ENCODE measurements at regions not wholly inside any gene's neighbourhood (a gene's known extent, or its start where the extent isn't known, plus 50 kb on each side); places are given as distances from the start of the nearest gene placed in this dataset.

DNA sequence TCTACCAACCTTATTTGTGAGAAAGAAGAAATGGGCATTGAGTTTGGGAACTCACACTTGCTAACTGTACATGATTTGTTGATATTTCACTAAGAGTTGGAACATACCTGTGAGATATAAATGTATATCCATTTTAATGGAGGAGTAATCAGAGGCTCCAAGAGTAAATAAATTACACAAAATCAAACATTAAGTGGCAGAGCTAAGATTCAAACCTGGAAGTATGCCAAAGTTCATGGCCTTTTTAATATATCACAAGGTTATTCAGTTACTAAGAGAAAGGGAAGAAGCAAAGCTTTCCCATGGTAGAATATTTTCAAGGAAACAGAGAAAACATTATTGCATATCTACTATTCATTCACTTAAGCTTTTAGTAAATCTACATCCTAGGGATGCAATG, 1641.1 kb downstream of the FAM181B start:
- FAIRE-seq: no peak

DNA sequence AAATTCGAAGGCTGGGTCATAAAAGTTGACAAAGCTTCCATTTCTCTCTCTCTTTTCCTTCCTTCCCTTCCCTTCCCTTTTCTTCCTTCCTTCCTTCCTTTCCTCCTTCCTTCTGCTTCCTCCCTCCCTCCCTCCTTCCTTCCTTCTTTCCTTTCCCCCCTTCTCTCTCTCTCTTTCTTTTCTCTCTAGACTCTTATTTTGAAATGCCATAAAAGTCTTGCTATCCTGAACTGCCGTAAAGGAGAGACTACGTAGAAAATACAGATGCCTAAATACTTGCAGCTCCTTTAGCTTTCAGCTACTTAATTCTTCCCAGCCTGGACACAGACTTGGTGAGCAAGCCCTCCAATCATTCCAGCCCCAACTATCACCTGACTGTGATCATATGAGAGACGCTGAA, 1644.4 kb downstream of the FAM181B start:
- no peak for FAIRE-seq

DNA sequence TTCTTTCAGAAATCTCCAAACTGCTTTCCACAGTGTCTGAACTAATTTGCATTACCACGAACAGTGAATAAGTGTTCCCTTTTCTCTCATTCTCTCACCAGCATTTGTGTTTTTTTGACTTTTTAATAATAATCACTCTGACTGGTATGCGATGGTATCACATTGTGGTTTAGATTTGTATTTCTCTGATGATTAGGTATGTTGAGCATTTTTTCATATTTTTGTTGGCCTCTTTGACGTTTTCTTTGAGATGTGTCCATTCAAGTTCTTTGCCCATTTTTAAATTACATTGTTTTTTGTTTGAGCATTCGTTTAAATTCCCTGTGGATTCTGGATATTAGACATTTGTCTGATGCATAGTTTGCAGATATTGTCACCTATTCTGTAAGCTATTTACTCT, 1639.6 kb upstream of the TENM4 start:
- FAIRE-seq: no peak

DNA sequence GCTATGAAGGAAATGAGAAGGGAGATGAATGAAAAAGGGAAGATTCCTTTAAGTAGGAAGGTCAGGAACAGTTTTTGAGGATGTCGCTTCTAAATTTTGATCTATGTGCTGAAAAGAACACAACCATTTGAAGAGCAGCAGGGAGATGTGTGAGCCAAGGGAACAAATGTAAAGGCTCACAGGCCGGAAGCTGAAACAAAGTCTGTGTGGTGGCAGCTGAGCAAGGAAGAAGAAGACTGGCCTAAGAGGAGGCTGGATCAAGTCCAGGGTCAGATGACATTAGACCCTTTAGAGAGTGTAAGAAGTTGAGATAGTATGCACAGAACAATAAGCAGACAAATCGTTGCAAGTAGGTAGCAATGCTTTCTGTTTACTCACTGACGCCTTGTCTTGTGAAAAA, 1631.4 kb upstream of the TENM4 start:
- no peak for FAIRE-seq

DNA sequence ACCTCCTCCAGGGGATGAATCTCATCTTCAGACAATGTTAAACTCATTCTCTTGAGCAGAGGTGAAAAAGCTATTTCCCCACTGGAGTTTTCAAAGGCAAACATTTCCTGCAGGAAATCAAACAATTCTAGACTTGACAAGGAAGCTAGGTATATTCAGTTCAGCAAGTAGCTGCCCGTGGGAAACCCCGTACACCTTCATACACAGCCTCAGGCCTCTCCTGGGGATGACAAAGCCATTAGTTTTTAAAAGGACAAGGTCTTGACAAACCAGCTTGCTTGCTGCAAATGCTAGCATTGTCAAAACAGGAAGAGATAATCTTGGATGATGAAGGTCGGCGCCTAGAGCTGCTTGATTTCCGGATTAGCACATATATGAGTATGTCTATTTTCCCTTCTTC, 1630.8 kb upstream of the TENM4 start:
- no peak for FAIRE-seq

DNA sequence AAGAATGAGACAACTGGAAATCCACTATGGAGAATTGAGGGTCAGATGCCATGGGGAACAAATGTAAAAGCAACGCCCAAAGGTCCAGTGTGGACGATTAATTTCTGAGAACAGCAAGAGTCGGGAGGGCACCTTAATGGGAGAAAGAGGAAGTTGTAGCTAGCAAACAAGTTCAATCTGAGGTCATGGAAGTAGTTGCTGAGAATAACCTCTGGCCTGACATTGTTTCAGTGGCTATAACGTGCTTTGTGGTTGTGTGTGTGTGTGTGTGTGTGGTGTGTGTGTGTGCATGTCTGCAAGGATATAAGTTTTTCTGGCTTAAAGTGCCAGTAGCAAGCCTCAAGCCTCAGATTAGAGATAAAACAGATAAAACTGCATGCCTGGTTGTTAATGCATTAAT, 1630.1 kb upstream of the TENM4 start:
- no peak for FAIRE-seq

DNA sequence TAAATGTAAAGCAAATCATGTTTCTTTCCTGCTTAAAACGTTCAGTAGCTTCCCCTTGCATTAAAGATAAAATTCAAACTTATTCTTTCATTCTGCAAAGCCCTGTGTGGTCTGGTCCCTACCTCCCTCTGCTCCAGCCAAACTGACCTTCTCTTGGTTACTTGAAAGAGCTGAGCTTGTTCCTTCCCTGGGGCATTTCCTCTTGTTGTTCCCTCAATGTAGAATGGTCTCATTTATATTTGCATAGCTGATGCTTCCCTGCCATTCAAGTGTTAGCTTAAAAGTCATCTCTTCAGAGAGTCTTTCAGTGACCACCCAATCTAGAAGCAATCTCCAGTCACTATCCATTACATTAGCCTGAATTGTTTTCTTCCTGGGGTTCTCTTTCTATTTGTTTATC, 1618.5 kb upstream of the TENM4 start:
- FAIRE-seq: no peak

DNA sequence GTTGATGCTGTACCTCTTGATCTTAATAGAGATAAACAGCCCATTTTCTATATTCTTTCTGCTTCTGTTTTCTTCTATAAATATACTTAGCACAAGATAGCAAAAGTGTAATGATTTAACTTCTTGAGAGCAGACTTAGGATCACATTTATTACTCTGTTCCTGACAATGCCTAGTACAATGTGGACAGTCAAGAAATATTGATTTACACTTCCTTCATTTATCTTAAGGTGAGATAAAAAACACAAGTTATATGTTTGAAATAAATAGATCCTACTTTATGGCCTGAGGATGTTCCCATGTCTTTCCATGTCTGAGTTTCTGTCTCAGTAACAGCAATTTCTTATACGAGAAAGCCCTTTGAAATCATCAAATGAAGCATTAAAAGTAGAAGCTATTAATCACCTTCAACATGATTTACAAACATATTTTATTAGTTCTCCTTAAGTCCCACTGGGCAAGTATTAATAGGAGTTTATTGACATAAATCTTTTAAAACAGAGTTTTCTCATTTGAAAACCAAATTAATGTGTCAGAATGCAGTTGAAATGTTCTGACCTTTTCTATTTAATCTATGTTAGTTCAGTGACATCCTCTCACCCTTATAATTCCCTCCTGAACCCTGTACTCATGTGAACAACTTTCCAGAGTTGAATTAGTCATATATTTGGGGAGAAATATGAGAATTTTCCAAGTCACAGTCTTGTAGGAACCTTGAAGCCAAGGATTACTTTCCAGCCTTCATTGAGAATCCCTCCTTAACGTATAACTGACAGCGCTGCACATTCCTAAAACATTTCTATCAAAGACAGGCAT, 1611.7 kb upstream of the TENM4 start:
- no peak for FAIRE-seq

DNA sequence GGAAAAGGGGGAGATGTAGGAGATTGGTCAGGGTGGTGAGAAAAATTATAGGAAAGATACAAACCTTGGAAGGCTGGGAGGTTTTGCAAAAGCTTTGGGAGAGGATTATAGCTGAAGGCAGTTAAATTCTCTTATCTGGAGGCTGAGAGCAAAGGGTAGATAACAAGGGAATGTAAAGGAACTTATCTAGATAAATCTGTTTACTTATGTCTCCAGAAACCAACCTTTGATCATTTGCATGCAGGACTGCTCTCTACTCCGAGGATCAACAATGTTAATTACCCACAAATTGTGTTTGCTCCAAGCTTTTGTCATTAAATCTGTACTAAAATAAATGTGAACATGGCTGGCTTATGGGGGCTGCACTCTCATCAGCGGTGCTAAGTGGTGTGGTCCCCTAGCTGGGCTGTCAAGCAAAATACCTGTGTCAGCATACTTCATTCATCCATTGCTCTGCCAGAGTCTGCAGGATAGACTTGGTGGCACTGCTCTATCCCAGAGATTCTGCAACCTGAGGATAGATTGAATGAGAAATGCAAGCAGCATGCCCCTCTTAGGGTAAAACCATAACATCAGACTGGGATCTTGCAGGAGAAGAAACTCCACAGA, 1599.2 kb upstream of the TENM4 start:
- FAIRE-seq: no peak

DNA sequence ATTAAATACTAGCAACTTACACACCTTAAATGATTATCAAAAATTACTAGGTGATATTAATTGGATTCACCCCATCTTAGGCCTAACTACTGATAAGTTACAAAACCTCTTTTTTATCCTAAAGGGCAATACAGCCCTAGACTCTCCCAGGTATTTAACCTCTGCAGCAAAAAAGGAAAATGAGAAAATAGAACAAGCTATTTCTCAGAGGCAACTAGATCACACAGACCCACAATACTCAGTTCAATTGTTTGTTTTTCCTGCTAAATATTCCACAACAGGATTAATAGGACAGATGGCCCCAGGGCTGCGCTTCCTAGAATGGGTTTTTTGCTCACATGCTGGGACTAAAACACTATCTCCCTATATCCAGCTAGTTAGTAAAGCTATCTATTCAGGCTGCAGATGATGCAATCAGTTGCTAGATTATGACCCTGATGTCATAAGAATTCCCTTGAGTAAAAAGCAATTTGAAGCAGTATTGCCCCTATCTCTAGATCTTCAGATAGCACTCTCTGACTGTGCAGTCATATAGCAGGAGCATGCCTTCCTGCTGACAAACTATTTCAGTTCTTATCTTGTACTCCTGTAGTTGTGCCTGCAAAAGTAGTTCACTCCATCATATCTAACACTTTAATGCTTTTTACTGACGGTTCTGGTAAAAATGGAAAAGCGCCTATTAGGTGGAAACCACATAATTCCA, 1595.5 kb upstream of the TENM4 start:
- no peak for FAIRE-seq

DNA sequence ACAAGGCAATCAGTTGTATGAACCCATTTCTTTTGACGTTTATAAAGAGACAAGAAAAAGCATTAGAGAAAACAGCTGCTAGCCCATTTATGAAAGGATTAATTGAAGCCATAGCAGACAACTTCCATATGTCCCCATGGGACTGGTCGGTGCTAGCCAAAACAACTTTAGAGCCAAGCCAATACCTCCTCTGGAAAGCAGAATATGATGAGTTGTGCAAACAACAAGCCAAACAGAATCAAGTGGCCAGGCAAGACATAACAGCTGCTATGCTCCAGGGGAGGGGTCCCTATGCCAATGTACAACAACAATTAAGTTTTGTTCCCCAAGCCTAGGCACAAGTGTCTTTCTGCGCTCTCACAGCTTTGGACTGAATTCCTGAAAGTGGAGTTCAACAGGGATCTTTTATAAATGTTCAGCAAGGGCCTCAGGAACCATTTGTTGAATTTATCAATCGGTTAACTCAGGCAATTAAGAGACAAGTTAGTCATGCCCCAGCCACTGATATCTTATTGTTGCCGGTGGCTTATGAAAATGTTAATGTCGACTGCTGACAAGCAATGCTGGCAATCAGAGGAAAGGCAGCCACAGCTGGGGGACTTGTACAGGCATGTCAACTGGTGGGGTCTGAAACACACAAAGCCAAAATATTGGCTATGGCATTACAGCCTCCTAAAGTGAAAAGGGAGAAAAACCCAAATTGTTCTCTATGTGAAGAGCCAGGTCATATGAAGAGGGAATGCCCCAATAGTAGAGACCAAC, 1593.1 kb upstream of the TENM4 start:
- FAIRE-seq: no peak

DNA sequence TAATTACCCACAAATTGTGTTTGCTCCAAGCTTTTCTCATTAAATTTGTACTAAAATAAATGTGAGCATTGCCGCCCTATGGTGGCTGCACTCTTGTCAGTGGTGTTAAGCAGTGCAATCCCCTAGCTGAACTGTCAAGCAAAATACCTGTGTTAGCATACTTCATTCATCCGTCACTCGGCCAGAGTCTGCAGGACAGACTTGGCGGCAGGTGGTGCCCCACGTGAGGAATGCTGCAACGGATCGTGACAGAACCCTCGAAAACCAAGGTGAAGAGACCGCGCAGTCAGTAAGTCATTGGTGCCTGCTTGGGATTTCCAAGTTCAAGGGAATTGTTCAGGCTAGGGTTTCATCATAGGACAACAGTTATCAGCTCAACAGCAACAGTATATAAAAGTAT, 1592.1 kb upstream of the TENM4 start:
- no peak for FAIRE-seq

DNA sequence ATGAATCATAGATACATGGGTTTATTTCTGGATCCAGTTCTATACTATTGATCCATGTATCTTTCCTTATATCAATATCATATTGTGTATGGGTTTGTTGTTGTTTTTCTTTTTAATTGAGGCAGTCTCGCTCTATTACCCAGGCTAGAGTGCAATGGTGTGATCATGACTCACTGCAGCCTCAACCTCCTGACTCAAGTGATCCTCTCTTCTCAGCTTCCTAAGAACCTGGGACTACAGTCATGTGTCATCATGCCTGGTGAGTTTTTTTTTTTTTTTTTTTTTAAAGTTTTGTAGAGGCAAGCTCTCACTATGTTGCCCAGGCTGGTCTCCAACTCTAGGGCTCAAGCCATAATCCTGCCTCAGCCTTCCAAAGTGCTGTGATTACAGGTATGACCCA, 1589.4 kb upstream of the TENM4 start:
- no peak for FAIRE-seq

DNA sequence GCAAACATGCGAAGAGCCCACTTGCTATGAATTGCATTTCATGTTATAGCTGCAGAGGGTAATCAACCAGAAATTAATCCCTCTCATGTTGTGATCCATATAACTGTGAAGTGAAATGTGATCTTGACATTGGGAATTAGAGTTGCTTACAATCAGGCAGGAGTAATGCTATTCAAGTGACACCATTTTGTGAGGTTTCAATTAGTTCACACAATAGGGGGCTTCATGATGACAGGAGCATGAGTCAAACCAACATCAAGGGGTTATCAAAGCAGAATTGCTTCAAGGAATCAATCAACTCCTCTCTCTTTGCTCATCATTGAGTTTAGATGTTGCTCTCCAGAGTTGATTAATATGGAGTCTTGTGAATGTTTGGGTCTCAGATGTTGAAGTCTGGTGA, 1585.2 kb upstream of the TENM4 start:
- no peak for FAIRE-seq

DNA sequence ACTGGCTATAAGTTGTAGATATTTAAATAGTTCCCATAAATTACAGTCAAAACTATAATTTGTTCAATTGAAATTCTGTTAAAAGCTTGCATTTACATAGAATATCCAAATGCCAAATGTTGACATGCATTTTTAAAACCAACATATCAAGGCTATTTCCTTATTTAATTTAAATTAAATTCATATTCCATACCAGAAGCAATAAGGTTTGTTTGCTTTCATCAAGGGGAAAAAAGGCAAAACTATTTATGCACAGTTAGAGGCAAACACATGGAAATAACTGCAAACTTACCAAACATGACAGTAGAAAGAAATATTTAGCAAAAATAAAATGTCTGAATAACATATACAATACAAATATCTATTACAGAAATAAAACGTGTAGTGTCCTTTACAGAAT, 1581.2 kb upstream of the TENM4 start:
- FAIRE-seq: no peak

DNA sequence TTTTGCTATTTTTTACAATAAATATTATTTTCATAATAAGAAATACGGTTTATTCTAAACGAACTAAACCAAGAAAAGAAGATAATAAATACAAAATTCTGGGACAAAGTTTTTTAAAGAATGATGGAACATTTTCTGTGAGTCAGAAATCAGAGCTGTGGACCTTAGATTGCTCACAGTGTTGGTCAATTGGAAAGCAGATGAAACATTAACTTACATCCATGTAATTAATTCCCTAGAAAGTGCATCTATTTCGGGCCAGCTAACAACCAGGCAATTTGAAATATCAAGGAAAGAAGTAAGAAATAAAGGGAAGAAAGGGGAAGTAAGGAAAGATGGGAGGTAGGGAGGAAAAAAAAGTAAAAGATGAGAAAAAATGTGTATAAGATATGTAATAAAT, 1569.8 kb upstream of the TENM4 start:
- no peak for FAIRE-seq

DNA sequence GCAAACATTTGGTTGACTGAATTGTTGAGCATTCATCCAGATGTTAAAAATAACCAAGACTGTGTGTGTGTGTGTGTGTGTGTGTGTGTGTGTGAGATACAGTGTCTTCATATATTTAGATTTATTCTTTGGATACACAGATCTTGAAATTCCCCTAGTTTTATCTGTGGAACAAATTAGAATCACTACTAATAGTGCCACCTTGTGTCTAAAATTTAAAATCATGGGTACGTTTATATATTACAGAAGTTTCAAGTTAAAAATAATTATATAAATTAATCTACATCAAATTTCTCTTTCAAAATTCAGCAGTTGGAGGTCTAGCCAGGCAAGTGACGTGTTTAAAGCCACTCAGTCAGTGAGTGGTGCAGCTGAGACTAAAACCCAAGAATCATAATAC, 1566.2 kb upstream of the TENM4 start:
- FAIRE-seq: peak; percentile 8

DNA sequence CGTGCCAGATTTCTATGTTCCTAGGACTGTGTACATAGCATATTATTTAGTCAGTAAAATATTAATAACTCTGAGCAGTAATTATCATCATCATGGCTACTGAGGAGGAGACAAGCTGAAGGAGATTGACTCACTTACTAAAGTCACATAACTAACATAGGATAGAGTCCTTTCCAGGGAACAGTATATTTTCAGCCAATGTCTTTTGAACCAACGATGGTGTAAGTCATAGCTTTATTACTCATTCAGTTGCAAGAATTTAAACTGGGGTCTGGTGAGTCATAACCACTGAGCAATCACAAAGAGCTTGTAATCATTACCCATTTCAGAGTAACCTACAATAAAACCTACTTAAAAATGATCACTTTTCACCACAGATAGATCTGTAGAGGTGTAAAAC, 1564.8 kb upstream of the TENM4 start:
- FAIRE-seq: no peak

DNA sequence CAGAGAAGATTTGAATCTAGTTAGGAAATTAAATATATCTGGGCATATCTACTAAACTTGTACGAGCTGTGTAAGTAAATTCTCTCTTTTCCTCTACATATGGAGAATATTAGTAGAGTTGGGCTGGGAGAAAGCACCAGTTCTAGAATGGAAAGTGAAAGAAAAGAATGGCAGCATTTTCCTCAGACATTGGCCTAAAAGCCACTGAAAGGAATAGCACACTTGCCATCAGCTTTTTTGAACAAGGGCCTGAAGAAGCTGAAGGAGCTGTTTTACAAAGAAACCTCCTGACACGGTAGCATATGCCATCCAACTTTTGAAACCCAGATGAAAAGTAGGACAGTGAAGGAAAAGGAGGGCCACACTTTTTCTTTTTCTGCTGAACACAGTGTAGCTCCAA, 1563.7 kb upstream of the TENM4 start:
- FAIRE-seq: no peak

DNA sequence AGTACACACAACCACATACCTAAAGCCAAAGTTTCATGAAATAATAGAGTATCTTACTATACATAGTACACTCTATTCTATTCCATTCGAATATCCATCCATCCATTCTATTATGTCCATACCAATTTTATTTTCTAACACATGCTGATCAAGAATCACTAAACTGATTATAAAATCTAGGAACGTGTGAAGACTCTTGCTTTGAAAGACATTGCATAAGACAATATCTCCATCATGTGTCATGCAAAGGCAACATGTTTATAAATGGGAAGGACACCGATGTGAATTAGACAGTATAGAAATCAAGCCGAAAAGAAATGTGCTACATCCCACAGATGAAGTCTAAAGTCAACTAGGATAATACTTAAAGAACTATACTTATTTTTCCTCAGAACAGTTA, 1561.5 kb upstream of the TENM4 start:
- no peak for FAIRE-seq

DNA sequence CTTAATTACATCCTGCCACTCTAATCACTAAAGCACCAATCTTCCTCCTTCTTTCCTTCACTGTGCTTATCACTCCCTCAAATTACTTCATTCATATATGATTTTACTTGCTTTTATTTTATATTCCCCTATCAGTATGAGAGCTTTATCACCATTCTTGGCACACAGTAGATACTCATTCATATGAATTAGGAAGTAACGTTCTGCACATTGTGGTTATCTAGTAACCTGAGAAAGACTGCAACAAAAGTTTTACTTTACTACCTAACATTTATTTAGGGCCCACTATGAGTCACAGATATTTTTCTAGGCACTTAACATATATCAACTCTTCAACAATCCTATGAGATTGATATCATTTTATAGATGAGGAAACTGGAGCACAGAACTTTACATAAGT, 1559.9 kb upstream of the TENM4 start:
- FAIRE-seq: no peak

DNA sequence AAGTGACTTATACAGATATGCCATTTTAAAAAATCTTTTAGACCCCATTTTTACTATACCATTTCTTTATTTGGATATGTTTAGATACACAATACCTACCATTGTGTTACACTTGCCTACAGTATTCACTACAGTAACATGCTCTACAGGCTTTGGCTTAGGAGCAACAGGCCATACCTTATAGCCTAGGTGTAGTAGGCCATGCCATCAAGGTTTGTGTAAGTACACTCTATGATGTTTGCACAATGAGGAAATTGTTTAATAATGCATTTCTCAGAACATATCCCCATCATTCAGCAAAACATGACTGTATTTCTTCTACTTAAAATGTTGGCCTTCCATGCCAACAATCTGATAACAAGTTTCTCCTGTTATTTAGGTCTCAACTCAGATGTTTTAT, 1559.5 kb upstream of the TENM4 start:
- no peak for FAIRE-seq

DNA sequence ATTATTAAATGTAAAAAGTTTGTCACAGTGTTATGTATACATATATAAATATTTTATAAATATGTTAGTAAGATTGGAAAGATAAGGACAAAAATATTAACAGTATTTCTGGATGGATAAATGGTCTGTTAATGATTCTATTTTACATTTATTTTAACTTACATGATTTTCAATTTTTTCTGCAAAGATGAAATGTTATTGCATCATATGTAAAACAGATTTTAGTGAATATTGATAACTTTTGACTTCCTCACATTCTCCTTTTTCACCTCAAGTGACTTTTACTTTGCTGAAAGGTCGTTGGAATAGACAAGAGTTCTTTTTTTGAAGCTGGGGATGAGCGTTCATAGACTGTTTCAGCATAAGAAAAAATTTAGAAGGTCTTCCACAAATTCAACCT, 1554.7 kb upstream of the TENM4 start:
- peak; percentile 76 for FAIRE-seq
